GM18508 (cell line): ENCODE measurements at regions not wholly inside any gene's neighbourhood (a gene's known extent, or its start where the extent isn't known, plus 50 kb on each side); places are given as distances from the start of the nearest gene placed in this dataset.
"Not testable (repeated sequence)": the region's sequence is repeated elsewhere in the genome, so short reads cannot be mapped to it uniquely, and the experiment has no call there.

Experiments
- ATAC-seq: cut with Tn5 transposase; IDR thresholded peaks from one replicate; pipeline ENCODE4 v1.9.1; 2021; ENCODE audit warnings: moderate number of reproducible peaks; ENCODE audit not compliant: insufficient read depth, unreplicated experiment

DNA sequence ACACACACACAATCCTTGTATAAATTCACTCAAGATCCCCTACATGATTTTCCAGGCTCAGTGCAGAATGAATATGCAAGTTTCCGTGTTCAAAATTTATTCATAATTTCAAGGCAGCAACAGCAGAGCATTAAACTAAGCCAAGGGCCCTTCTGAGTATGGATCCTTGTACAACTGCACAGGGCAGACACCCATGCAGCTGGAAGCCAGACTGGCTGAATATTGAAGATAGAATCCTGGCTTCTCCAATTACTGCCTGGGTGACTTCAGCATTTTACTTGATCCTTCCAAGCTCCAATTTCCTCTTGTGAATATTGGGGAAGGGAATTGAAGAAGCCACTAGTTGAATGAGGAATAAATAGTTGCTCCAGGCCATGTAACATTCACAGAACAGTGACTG is 267.9 kb upstream of the REG3G start:
- ATAC-seq, result no peak

DNA sequence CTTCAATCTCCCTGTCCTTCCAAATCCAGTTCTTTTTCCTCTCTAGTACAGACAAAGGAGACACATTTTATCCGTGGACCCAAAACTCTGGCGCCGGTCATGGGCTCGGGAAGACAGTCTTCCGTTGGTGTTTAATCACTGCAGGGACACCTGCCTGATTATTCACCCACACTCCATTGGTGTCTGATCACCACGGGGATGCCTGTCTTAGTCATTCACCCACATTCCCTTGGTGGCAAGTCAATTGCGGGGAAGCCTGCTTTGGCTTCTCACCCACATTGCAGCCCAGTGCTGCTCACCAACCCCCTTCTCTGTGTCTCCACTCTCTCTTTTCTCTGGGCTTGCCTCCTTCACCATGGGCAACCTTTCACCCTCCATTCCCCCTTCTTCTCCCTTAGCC is 266.7 kb upstream of the REG3G start:
- not testable (repeated sequence) for ATAC-seq

DNA sequence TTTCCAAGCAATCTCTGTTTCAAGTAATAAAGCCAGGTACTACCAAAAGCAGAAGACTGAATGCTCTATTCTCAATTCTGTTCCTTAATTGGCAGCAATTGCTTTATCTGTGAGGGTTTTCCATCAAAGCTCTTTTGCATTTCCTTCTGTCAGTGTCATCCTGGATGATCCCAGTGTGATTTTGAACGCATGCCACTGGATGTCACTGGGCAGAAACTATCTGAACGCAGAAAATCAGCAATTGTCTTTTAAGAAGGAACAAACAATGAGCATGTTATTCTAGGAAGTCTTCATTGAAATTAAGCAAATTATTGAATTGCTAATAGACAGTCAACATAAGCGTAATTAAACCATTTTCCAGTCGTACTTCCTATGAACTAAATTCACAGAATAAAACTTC is 259.0 kb upstream of the REG3G start:
- no peak for ATAC-seq

DNA sequence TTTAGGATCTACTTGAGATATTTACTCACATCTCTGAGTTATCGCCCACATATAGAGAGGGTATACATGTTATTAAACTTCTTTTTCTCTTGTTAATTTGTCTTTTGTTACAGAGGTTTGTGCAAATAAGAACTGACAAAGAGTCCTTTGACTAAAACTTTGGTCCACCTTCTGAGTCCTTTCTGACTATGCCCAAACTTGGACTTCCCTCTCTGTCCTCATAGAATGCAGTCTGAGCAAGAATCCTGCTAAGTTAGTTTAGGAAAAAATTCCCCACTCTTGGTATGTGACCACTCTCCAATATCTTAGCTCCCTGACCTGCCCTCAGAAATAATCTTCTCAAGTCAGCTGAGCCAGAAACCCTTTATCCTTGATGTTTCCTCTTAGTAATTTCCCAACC is 257.5 kb upstream of the REG3G start:
- ATAC-seq, result no peak

DNA sequence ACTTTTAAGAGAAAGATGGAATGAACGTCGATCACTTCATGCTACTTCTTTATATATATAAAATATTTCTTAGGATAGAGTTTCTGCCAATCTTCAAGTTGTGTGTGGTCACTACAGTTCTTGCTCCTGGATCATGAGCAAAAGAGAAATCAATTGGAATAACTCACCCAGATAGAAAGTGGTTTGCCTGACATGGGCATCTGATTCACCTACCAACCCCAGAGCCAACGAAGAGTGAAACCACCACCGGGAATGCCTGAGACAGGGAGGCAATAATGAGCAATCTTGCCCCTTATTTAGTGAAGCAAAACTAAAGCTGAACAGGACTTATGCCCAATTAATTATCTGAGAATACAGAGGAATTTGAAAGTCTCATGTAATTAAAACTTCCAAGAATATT is 250.2 kb upstream of the REG3G start:
- no peak for ATAC-seq

DNA sequence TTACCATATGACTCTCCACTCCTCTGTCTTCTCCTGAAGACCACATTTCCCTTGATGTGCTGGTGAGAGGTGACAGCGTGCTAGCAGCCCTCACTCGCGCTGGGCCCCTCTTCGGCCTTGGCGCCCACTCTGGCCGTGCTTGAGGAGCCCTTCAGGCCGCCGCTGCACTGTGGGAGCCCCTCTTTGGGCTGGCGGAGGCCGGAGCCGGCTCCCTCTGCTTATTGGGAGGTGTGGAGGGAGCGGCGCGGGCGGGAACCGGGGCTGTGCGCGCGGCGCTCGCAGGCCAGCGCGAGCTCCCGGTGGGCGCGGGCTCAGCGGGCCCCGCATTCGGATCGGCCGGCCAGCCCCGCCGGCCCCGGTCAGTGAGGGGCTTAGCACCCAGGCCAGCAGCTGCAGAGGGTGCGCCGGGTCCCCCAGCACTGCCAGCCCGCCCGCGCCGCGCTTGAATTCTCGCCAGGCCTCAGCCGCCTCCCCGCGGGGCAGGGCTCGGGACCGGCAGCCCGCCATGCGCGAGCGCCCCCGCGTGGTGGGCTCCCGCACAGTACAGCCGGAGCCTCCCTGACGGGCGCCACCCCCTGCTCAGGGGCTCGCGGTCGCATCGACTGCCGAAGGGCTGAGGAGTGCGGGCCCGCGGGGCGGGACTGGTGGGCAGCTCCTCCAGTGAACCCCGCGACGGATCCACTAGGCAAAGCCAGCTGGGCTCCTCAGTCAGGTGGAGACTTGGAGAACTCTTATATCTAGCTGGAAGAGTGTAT is 246.6 kb upstream of the REG3G start:
- ATAC-seq, result no peak

DNA sequence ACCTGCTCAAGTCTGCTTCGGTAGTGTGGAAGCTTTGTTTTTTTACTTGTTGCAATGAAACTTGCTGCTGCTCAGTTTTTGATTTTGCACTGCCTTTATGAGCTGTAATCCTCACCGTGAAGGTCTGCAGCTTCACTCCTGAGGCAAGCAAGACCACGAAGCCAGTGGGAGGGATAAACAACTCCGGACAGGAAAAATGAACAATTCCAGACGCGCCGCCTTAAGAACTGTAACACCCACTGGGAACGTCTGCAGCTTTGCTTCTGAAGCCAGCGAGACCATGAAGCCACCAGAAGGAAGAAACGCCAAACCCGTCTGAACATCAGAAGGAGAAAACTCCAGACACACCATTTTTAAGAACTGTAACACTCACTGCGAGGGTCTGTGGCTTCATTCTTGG is 245.7 kb upstream of the REG3G start:
- no peak for ATAC-seq

DNA sequence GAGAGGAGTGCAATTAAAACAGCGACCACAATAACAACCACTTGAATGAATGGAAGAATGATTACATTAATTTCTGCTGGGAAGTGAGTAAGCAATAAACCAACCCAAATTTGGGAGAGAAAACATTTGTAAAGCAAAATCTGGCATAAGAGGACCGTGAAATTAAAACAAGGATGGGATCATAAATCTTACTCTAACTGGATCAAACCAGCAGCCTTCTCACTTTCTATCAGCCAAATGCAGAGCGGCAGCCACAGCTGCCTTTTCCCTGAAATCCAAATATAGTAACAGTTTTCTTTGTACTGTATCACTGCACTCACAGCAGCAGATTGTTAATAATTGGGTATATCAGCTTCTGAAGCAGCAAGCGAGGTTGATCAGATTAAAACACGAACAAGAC is 245.2 kb upstream of the REG3G start:
- ATAC-seq, result no peak

DNA sequence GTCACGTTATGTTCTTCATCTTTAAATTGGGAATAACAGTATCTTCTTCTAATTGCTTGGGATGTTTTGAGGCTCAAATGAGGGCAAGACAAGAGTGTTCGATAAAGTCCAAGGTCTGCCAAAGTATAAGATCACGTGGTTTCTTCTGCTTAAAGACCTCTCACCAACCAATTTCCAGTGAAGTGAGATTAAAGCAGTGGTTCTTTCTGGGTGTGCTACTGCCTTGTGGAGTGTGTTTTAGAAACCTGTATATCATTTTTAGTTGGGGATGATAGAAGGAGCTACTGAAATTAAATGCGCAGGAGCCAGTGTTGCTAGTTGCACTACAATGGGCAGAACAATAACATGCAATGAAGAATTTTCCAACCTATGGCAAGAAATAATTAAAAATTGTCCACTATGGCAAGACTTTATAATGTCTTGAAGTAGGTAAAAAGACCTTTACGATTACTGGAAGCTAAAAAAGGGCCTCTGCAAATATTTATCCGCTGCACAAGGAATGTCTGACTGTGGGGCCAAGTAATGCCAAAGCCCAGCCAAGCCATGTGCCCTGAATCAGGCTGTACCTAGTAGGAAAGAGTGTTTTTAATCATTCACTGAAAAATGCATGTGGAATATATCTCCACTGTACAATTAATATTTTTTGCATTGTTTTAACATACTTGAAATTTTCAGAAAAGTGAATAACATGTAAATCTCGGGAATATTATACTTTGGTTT is 244.5 kb upstream of the REG3G start:
- no peak for ATAC-seq

DNA sequence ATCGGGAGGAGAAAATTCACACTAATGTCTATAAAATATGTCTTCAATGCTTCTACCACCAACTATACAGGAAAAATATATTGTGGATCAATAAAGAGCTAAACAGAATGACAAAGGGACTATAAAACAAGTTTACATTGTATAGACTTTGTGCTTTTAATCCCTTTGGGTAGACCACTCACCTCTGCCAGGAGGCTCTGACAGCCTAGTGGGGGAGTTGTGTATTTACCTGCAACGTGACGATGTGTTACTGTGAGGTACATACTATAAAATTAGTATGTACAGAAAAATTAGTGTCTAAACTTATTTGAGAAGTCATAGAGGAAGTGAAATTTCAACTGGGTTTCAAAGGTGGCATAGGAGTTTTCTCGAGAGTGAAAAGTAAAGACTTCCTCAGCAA is 243.3 kb upstream of the REG3G start:
- no peak for ATAC-seq

DNA sequence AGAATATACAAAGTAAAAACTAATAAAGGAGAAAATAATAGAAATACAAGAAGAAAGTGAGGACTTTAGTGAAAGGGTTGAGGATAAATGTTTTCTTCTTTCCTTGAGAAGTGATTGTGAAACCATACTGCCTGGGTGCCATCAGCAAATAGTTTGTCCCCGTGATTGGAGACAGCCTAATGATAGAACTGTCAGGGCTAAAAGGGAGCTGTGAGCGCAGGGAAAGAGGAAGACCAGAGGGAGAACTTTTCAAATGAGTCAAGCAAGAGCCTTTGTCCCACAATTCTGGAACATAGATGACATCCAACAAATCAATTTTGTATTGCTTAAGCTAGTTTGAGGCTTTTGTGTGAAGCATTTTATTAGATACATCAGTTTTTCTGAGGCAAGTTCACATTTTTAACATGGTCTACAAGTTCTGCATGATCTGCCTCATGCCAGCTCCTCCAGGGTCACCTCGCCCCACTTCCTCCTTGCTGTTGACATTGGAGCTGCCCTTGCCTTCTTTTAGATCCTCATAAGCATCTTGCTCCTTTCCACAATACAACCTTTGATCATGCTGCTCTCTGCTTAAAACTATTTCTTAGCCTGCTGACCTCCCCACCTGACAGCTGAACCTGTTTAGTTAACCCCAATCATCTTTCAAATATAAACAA is 213.4 kb upstream of the REG3G start:
- ATAC-seq, result no peak

DNA sequence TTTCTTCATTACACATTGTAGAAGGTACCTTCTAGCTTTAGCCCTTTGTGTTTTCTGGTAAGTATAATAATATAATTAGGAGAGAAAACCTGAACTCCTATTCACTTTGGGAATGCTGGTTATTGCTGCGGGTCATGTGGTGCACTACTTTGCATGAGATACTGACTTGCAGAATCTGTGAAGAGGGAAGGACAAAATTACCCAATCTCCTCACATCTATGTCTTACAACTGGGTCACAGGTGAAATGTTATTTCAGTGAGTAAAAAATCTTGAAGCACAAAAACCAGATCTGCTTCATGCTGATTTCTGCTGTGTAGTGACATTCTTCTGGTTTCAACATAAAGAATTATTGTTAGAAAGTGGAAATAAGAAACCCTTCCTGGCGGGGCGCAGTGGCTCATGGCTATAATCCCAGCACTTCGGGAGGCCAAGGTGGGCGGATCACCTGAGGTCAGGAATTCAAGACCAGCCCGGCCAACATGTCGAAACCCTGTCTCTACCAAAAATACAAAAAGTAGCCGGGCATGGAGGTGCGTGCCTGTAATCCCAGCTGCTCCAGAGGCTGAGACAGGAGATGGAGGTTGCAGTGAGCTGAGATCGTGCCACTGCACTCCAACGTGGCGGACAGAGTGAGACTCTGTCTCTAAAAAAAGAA is 211.0 kb upstream of the REG3G start:
- ATAC-seq, result no peak

DNA sequence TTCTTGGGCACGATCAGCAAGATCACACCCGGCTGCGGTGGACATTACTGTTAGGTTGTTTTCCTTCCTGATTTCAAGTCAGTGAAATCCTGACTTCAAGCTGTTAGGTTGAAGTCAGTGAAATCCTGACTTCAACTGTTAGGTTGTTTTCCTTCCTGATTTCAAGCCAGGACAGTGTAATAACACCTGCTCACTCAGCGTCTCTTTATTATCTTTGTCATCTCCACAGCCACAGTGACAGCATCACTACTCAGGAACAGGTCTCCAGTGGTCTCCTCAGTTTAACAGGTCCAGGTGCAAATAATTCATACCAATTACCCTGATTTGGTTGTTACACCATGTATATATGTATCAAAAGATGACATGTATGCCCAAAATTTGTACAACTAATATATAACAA is 208.1 kb upstream of the REG3G start:
- no peak for ATAC-seq

DNA sequence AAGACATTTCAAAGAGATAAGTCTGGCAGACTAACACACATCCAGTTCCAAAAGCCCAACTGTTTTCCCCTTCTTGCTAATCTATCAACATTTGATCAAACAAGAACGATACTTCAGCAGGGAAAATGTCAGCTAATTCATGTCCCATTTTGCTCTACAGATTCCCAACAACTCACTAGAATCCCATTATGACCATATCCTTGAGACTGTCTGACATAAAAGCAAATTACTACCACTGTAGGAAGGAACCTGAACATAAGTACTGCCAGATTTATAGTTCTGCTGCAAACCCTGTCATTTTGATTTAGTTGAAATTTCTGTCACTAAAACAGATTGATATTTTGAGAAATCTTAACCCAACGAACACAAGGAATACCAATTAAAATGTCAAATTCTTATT is 193.0 kb upstream of the REG3G start:
- ATAC-seq, result no peak

DNA sequence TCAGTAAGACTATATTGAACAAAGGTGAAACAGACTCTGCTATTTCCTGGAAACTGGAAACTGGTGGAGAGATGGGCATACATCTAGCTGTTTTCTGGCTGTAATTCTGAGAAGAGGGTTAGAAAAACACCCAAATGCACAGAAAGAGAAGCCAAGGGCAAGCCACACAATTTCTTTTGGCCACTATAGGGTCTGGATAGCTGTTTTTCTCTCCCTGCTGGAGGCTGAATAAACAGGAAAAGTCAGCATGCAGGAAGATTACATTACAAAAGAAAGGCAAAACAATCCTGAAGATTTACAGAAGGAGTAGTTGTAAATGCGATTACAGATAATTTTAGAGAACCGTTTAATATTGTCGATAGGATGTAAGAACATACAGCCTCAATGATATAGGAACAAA is 186.2 kb upstream of the REG3G start:
- ATAC-seq, result no peak

DNA sequence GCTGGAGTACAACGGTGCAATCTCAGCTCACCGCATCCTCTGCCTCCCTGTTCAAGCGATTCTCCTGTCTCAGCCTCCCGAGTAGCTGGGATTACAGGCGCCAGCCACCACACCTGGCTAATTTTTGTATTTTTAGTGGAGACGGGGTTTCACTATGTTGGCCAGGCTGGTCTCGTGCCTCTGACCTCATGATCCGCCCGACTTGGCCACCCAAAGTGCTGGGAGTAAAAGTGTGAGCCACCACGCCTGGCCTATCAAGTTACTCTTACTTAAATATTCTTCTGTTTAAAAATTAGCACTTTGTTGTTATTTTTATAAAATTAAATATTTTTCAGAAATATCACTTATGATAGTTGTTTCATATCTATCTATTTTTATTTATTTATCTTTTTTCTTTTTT is 185.2 kb upstream of the REG3G start:
- ATAC-seq, result not testable (repeated sequence)

DNA sequence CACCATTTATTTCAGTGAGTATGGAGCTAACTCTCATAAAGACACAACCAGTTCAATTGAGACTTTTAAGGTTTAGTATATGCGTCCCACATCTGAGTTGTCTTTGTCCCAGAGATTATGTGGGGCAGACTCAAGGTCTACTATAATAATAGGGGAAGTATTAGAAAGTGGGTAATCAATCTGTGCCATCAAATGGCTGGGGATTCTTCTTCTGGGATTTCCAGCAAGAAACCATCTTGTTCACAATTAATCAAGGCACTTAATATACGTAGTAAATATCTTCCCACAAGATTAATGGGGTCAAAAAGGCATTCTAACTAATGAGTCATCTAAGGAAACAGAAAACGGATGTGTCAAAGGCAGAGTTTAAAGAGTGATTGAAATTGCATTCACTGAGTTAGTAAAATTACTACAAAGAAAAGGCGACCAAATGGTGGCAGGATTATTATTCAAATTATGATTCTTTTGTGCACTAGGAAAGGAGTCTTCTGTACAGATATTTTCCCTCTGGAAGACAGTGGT is 179.8 kb upstream of the REG3G start:
- no peak for ATAC-seq

DNA sequence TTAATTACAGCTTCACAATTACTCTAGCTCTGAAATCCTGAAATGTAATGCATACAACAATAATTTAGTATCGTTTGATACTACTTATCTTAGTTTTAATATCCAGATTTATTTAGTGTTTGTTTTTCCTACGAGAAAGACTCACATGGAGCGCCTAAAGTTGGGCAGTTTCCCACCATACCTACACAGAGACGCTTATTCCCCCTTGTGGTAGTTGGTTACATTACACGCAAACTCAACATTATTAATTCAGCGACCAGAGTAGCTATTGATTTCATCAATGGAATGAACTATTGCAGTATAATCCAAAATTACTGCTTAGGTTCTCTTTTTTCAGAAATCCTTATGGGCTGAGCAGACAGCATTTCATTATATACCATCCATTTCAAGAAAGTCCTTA is 164.0 kb upstream of the REG3G start:
- no peak for ATAC-seq

DNA sequence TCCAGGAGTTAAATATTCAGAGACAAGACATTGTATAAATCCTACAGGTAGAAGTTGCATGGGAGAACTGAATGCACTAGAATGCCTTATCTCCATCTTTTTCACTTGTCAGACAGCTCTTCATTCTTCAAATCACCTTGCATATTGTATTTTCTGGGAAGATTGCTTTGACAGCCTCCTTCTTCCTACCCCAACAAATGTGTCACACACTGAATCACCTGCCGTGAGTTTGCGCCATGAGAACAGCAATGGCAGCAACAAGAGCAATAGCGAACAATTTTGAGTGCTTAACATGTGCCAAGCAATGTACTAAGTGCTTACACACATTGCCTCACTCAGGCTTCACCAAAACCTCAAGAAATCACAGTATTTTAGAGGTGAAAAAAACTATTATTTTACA is 161.3 kb upstream of the REG3G start:
- no peak for ATAC-seq

DNA sequence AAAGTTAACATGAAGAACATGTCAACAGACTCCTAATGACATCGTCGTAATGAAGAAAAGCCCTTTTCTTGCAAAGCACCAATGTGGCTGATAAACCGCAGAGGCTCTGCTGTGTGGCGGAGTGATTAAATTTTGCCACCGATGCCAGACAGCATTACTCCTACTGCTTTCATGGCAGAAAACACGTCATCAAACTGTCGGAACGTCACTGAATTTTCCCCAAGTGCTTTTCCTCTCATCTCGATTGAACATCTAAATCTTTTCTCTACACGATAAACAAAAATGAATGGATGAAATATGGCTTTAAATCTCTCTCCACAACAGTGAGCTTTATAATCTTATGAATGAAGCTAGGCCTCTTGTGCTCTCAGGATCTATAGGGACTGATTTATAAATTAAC is 159.8 kb upstream of the REG3G start:
- no peak for ATAC-seq
